ENCODE measurements at regions not wholly inside any gene's neighbourhood (a gene's known extent, or its start where the extent isn't known, plus 50 kb on each side); places are given as distances from the start of the nearest gene placed in this dataset.
A peak's percentile ranks its signal among the peaks of the same experiment; 100 is the strongest.

GRCh38 chr17:79374087-79374689 is 236.7 kb downstream of the RBFOX3 start:
- DNase-seq (ENCODE audit: insufficient read length, low spot score) (peak; percentile 89), FAIRE-seq (peak; percentile 82)
- no peak for TF ChIP-seq CTCF (IDR thresholded peaks at IDR 0.05; ENCODE audit: insufficient read depth, missing control alignments)

DNA sequence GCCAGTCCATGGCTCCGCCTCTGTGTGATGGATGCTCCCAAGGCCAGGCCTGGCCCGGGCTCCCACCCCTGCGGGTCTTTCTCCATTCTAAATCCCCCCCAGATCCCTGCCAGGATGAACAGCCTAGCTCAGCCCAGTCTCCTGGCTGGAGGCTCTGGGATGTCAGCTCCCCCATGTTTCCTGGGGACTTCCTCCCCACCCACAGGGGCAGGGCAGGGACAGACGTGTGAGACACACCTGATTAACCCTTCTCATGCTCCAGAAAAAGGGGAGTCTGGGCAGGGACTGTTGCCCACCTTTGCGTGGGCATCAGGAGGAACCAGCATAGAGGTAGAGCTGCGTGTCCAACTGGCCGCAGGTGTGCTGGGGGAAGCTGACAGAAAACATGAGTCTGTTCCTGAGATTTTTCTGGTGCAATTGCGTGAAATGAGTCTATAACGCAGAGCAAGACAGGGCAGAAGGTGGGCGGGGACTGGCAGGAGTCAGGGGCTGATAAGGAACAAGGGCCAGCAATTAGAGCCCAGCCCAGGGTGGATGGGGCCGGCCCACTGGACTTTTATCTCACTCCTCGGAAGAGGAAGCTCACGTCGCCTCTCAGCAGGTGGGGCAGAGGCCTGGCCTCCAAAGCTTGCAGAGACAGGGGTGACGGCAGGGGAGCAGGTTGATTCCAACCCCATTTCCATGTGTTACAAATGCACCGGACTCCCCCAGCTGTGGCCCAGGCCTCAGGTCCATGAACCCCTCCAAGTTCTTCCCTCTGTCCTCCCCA is 238.2 kb downstream of the RBFOX3 start:
- DNase-seq (ENCODE audit: insufficient read length, low spot score) (no peak), FAIRE-seq (no peak)
- TF ChIP-seq CTCF (IDR thresholded peaks at IDR 0.05; ENCODE audit: insufficient read depth, missing control alignments): no peak

GRCh38 chr17:79371984-79372383 is 238.9 kb downstream of the RBFOX3 start:
- TF ChIP-seq CTCF (IDR thresholded peaks at IDR 0.05; ENCODE audit: insufficient read depth, missing control alignments): no peak
- DNase-seq (ENCODE audit: insufficient read length, low spot score) (no peak), FAIRE-seq (no peak)

DNA sequence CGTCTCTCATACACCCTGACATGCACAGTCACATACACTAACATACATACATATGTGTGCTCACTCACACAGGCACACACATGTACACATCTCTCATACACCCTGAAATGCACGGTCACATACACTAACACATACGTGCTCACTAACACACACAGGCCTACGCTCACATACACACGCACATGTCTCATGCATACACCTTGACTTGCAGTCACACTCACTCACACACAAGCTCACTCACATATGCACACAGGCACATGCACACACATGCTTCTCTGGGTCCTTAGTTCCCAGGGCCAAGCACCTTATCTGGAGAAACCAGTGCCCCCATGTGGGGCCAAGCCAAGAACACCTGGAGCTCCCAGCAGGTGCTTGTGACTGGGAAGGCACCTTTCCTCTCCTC is 240.3 kb downstream of the RBFOX3 start:
- TF ChIP-seq CTCF (IDR thresholded peaks at IDR 0.05; ENCODE audit: insufficient read depth, missing control alignments): no peak
- no peak for DNase-seq (ENCODE audit: insufficient read length, low spot score)
- FAIRE-seq: no peak

DNA sequence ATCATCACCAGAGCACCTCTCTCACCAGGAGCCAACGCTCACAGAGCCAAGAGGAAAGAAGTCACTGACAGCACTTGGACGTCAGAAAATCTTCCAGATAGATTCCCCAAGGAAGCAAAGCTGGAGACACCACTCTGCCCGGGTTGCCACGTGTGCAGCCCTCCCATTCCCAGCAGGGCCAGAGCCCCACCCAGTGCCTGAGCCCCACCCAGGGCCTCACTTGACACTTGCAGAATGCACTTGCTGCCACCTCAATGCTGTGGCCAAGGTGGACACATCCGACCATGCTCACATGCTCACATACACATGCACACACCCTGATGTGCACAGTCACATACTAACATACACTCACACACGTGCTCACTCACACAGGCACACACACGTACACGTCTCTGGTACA is 240.7 kb downstream of the RBFOX3 start:
- TF ChIP-seq CTCF (IDR thresholded peaks at IDR 0.05; ENCODE audit: insufficient read depth, missing control alignments): no peak
- DNase-seq (ENCODE audit: insufficient read length, low spot score) (no peak), FAIRE-seq (no peak)

GRCh38 chr17:79369532-79369931 is 241.3 kb downstream of the RBFOX3 start:
- no peak for FAIRE-seq
- DNase-seq (ENCODE audit: insufficient read length, low spot score): no peak
- TF ChIP-seq CTCF (IDR thresholded peaks at IDR 0.05; ENCODE audit: insufficient read depth, missing control alignments): no peak

DNA sequence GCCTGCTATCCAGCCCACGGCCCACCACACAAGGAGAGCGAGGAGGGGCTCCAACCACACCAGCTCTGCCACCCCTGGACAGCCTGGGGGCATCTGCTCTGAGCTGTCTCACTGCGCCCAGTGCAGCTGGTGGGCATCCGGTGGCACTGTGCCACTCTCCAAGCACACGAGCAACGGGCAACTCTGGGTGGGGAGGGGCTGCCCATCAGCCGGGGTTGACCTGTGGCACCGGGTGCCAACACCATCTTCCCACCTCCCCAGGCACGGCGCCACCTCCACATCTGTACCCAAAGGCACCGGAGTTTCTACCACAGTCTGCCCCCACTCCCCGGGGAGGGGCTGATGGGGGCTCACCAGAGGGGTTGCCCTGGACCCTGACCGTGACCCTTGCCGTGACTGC is 241.8 kb downstream of the RBFOX3 start:
- TF ChIP-seq CTCF (IDR thresholded peaks at IDR 0.05; ENCODE audit: insufficient read depth, missing control alignments): no peak
- DNase-seq (ENCODE audit: insufficient read length, low spot score) (no peak), FAIRE-seq (no peak)
